CD14-positive monocyte (primary cell): ENCODE measurements at regions not wholly inside any gene's neighbourhood (a gene's known extent, or its start where the extent isn't known, plus 50 kb on each side); places are given as distances from the start of the nearest gene placed in this dataset.

Source experiments
- DNase-seq, 3 donors: peaks; one replicate each; pipeline ENCODE4 v3.0.0-alpha.2; 2011 to 2022
- H2AFZ ChIP-seq: 2 replicates; pipeline ENCODE4 v1.6.0; 2012; ENCODE audit warnings: mild to moderate bottlenecking, low read depth, low read length, inconsistent platforms; ENCODE audit not compliant: insufficient read depth, poor library complexity, severe bottlenecking
- H3K27ac ChIP-seq, 2 donors: 1 replicate in 1 of 2; 2 replicates in 1 of 2; pipeline ENCODE4 v1.5.1; 2012 to 2013; ENCODE audit warnings: low read length in 2 of 2, control low read depth in 1 of 2, inconsistent platforms in 1 of 2, low read depth in 1 of 2, mild to moderate bottlenecking in 1 of 2
- H3K27me3 ChIP-seq, 2 donors: one replicate each; pipeline versions ENCODE4 v1.6.0 to v1.6.1; 2011 to 2013; ENCODE audit warnings: low read length in 2 of 2; ENCODE audit not compliant: control insufficient read depth in 2 of 2, insufficient read depth in 2 of 2
- H3K36me3 ChIP-seq, 2 donors: replicated peaks in 1 of 2; 1 replicate in 1 of 2; 2 replicates in 1 of 2; pipeline versions ENCODE4 v1.5.1 to v1.6.1; 2012 to 2013; ENCODE audit warnings: low read length in 2 of 2, control low read depth in 1 of 2, inconsistent platforms in 1 of 2, mild to moderate bottlenecking in 1 of 2; ENCODE audit not compliant: insufficient read depth in 2 of 2, control insufficient read depth in 1 of 2
- H3K4me1 ChIP-seq, 2 donors: 1 replicate in 1 of 2; 2 replicates in 1 of 2; pipeline versions ENCODE4 v1.5.1 to v1.6.1; 2012 to 2013; ENCODE audit warnings: low read length in 2 of 2, control low read depth in 1 of 2, inconsistent platforms in 1 of 2, mild to moderate bottlenecking in 1 of 2, moderate library complexity in 1 of 2; ENCODE audit not compliant: insufficient read depth in 2 of 2, control insufficient read depth in 1 of 2
- H3K4me2 ChIP-seq: replicated peaks from 2 replicates; pipeline ENCODE3; 2012; ENCODE audit warnings: low read length, moderate library complexity, mild to moderate bottlenecking; ENCODE audit not compliant: poor library complexity, severe bottlenecking; ENCODE audit errors: extremely low read depth
- H3K4me3 ChIP-seq, 3 experiments: fragments of 200-600 bp in 1 of 3; sonication (generic) in 1 of 3; replicated peaks in 1 of 3; 1 replicate in 2 of 3; 2 replicates in 1 of 3; pipeline ENCODE4 v1.5.1; 2011 to 2013; ENCODE audit warnings: low read length in 3 of 3, mild to moderate bottlenecking in 3 of 3, control low read depth in 2 of 3, low read depth in 2 of 3, inconsistent platforms in 1 of 3, moderate library complexity in 1 of 3
- H3K79me2 ChIP-seq: 2 replicates; pipeline ENCODE4 v1.6.0; 2012; ENCODE audit warnings: mild to moderate bottlenecking, control low read depth, inconsistent platforms, low read length, moderate library complexity; ENCODE audit not compliant: insufficient read depth
- H3K9ac ChIP-seq: 2 replicates; pipeline ENCODE4 v1.6.0; 2017; ENCODE audit warnings: low read length, mild to moderate bottlenecking; ENCODE audit not compliant: insufficient read depth, poor library complexity, severe bottlenecking
- H3K9me3 ChIP-seq, 2 donors: replicated peaks in 1 of 2; 1 replicate in 1 of 2; 2 replicates in 1 of 2; pipeline versions ENCODE4 v1.5.1 to v1.6.1; 2012 to 2013; ENCODE audit warnings: low read length in 2 of 2, control low read depth in 1 of 2; ENCODE audit not compliant: control insufficient read depth in 1 of 2, insufficient read depth in 1 of 2
- H4K20me1 ChIP-seq: 2 replicates; pipeline ENCODE4 v1.6.0; 2012; ENCODE audit warnings: mild to moderate bottlenecking, low read length, control low read depth, moderate library complexity; ENCODE audit not compliant: insufficient read depth
- H3K27ac Mint-ChIP-seq, 7 donors: one replicate each; pipeline ENCODE4 v1.8.0; 2020; ENCODE audit warnings: mild to moderate bottlenecking in 7 of 7, mixed read lengths in 7 of 7, moderate library complexity in 6 of 7, inconsistent platforms in 2 of 7
- H3K27me3 Mint-ChIP-seq, 3 donors: one replicate each; pipeline ENCODE4 v1.8.0; 2021 to 2022; ENCODE audit warnings: low read depth in 3 of 3, mild to moderate bottlenecking in 3 of 3, mixed read lengths in 3 of 3, moderate library complexity in 3 of 3, inconsistent platforms in 1 of 3
- H3K36me3 Mint-ChIP-seq, 2 donors: one replicate each; pipeline ENCODE4 v1.8.0; 2020; ENCODE audit warnings: mixed read lengths in 2 of 2, inconsistent platforms in 1 of 2, mild to moderate bottlenecking in 1 of 2
- H3K4me1 Mint-ChIP-seq: one replicate; pipeline ENCODE4 v1.8.0; 2020; ENCODE audit warnings: mild to moderate bottlenecking, mixed read lengths
- H3K4me3 Mint-ChIP-seq, 2 donors: one replicate each; pipeline ENCODE4 v1.8.0; 2020; ENCODE audit warnings: mild to moderate bottlenecking in 2 of 2, mixed read lengths in 2 of 2, moderate library complexity in 1 of 2
- H3K9me3 Mint-ChIP-seq, 7 donors: one replicate each; pipeline ENCODE4 v1.8.0; 2020 to 2022; ENCODE audit warnings: mixed read lengths in 7 of 7, mild to moderate bottlenecking in 6 of 7, moderate library complexity in 6 of 7, inconsistent platforms in 2 of 7
- CTCF ChIP-seq: fragments of 200-600 bp; IDR thresholded peaks from one replicate; pipeline ENCODE4 v1.8.0; 2022; ENCODE audit warnings: antibody characterized with exemption, mild to moderate bottlenecking
- whole genome bisulfite sequencing: methylation state at CpG from one replicate; pipeline ENCODE4 v1.1.5; 2013; ENCODE audit warnings: missing lambda C conversion rate; ENCODE audit not compliant: insufficient coverage; 5-methylcytosine and 5-hydroxymethylcytosine counted together
- intact Hi-C, 2 donors: fragments of 100-400 bp; cut with micrococcal nuclease; formaldehyde crosslinking; loops; one replicate each; pipeline versions ENCODE4 v1.15.0 to v1.15.1; 2023

- Histone ChIP-seq H4K20me1 (no peaks in the 10 kb centered on the region), H3K4me2 (no peak overlapping the region), H3K36me3 (no peaks in the 10 kb centered on the region), H3K9ac (no peak overlapping the region), H2AFZ (no peak overlapping the region), H3K4me1 (peaks cover 0 to 7% of the 10 kb centered on the region in 2 donors), H3K27me3 (peaks cover 0 to 4% of the 10 kb centered on the region in 2 donors), H3K4me3 (no peak overlapping the region), H3K27ac (no peak overlapping the region), H3K79me2 (no peaks in the 10 kb centered on the region), H3K9me3 (no peaks in the 10 kb centered on the region)
- no peak for TF ChIP-seq CTCF
- H3K4me1 Mint-ChIP-seq, result peaks cover 16% of the 10 kb centered on the region
- H3K4me3 Mint-ChIP-seq, result no peak overlapping the region
- no peak for DNase-seq
- H3K27ac Mint-ChIP-seq, result no peak overlapping the region
- H3K36me3 Mint-ChIP-seq, result no peaks in the 10 kb centered on the region
- peaks cover 0 to 2% (median 0%) of the 10 kb centered on the region in 3 donors for H3K27me3 Mint-ChIP-seq
- no CpG with 5 or more reads among the region's 1 CpG for WGBS
- peaks cover 0 to 6% (median 0%) of the 10 kb centered on the region in 7 donors for H3K9me3 Mint-ChIP-seq
- intact Hi-C loops, result no loop called here
Observed at GRCh38 chr2:146386096-146386495, 1458.7 kb upstream of the ACVR2A start.

GRCh38 chr2:146385031-146385430, 1459.8 kb upstream of the ACVR2A start:
- Histone ChIP-seq H3K9me3 (no peaks in the 10 kb centered on the region), H3K27me3 (peaks cover 0 to 4% of the 10 kb centered on the region in 2 donors), H3K4me3 (peak overlapping the region in 2 of 3 experiments; percentile 25 to 33), H3K9ac (no peak overlapping the region), H3K4me1 (peaks cover 0 to 7% of the 10 kb centered on the region in 2 donors), H3K4me2 (peak overlapping the region; percentile 46), H3K79me2 (no peaks in the 10 kb centered on the region), H2AFZ (peak overlapping the region; percentile 45), H4K20me1 (no peaks in the 10 kb centered on the region), H3K27ac (no peak overlapping the region), H3K36me3 (no peaks in the 10 kb centered on the region)
- intact Hi-C loops, result no loop called here
- 67% methylated on average over 3 of the region's 5 CpGs for WGBS
- peak overlapping the region; percentile 4 to 84 for H3K4me3 Mint-ChIP-seq
- DNase-seq, result no peak
- H3K27ac Mint-ChIP-seq, result no peak overlapping the region
- TF ChIP-seq CTCF, result no peak
- no peaks in the 10 kb centered on the region for H3K27me3 Mint-ChIP-seq
- H3K9me3 Mint-ChIP-seq, result peaks cover 0 to 6% (median 0%) of the 10 kb centered on the region in 7 donors
- peaks cover 16% of the 10 kb centered on the region for H3K4me1 Mint-ChIP-seq
- no peaks in the 10 kb centered on the region for H3K36me3 Mint-ChIP-seq
